Fibroblast of upper back skin (primary cell): ENCODE measurements at regions not wholly inside any gene's neighbourhood (a gene's known extent, or its start where the extent isn't known, plus 50 kb on each side); places are given as distances from the start of the nearest gene placed in this dataset.

ENCODE experiments used
- DNase-seq: peaks from one replicate; pipeline ENCODE4 v3.0.0-alpha.2; 2013

DNA sequence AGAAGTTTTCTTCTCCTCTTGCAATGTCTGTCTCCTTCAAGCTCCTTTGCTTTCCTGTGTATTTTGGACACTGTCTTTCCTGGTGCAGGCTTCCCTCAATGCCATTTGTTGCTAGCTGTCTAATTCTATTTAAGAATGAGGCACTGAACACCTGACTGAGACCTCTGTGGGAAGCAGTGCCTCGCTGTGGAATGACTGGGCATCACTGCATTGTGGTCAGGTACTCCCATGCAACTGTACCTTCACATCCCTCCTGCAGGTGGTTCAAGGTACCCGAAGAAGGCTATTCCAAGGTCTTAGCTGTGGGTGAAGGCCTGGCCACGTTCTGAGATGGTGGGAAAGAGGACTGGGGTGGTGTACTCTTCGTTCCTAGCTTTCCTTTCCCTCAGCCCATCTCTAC lies 152.8 kb upstream of the CTAGE1 start:
- DNase-seq = no peak

DNA sequence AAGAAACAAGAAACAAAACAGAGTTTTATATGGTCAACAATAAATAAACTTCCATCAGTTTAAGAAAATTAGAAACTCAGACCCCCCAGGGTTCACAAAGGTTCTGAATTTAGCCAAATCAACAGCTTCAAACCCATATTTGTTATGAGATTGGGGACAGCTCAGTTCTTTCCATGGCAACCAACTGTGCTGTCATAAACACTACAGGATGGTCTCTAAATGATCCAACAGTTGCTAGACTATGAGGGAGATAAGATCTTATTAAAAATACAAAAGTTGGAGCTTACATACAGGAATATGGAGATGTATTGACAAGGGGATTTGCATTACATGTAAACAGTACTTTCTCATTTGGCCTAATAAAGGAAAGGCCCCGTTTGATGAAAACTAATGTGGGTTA lies 154.6 kb upstream of the CTAGE1 start:
- DNase-seq = no peak

DNA sequence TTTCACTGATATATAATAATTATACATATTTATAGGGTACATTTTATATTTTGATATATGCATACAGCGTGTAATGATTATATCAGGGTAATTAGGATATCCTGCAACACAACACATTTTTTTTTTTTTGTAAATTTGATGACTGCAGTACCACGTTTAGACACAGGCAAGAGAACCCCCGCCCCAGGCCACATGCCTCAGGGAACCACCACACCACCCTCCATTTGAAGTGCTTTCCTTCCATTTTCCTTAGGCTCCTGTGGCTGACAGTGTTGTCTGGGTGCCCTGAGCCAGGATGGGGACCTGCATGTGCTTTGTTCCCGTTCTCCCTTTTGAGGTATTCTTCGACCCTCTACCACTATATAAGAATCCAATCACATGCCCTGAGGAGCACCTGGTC lies 161.6 kb upstream of the CTAGE1 start:
- no peak for DNase-seq

DNA sequence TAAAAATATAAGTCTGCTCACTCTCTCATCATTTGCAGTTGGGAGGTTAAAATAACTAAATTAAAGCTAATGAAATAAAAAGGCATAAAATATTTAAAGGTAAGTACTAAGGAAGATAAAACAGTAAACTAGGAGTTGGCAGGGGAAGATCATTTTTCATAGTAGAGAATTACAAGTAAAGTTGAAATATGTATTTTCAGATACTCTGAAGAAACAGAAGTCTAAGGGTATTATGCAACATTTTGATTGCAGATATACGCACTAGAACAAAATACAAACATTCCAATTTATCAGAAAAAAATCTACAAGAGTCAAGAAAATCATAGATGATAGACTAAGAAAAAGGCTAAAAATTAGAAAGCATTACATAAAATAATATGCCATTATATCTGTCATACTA lies 167.6 kb upstream of the CTAGE1 start:
- no peak for DNase-seq

DNA sequence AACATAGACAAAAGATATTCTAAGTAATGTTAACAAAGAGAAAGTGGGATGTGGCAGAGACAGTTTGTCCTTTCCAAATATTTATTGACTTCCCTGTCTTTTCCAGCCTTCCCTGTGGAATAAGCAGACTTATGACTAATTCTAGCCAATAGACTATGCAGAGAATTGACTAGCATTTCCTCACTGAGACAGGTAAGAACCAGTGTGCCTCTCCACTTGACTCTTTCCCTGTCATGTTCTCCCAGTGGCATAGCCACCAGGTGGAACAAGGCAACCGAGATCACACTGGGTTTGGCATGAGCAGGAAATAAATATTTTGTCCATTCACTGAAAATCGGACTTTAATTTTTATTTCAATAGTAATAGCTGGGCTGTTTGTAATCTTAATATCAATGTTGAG lies 168.1 kb upstream of the CTAGE1 start:
- DNase-seq = no peak

DNA sequence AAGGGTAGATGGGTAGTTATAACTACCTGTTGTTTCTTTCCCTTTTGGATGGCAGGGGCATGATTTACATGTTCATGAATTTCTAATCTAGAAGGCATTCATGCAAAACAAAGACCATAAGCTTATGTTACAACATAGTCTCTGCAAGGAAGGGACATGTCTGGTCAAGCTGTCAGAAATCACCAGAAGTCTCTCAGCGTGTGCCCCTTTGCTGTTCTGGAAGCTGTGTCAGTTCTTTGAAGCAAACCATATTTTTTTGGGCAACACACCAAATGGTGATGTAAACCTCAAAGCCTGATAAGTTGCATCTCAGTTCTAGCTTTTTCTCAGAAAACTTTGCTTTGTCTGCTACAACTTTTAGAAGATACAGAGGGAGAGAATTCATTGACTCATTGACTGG lies 173.5 kb upstream of the CTAGE1 start:
- DNase-seq = peak; percentile 31

DNA sequence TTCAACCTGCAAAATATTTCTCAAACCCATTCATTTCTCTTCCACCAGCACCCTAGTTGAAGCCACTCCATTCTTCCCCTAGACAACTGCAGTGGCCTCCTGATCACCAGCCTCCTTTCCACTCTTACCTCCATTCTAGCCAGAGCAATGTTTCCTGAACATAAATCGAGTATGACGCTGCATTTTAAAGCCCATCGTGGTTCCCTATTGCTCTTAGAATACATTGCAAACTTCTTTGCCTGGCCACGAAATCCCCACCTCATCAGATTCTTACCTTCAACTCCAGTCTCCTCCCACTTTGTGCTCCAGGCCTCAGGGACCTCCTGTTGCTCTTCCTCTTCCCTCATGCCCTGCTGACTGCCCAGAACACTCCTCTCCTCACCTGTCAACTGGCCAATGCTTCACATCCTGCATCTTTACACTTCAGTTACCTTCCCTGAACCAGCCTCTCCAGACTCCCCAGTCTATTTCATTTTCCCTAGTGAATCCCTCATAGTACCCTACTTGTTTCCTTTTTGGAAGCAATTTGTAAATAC lies 176.5 kb upstream of the CTAGE1 start:
- DNase-seq = no peak

DNA sequence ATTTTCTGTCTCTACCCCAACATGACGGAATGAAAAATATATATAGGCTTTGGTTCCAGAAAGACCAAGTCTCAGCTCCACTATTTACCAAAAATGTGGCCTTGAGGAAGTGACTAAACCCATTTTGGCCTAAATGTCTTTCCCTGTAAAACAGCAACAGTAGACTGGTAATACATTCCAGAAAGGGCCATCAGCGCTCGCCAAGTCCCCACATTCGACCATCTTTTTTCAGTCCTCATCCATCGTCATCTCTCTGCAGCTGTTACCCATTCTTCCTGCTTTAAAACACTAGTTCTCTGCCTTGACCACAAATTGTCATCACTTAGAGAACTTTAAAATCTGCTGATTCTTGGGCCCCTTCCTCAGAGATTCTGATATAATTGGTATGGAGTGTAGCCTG lies 183.8 kb upstream of the CTAGE1 start:
- peak; percentile 41 for DNase-seq

DNA sequence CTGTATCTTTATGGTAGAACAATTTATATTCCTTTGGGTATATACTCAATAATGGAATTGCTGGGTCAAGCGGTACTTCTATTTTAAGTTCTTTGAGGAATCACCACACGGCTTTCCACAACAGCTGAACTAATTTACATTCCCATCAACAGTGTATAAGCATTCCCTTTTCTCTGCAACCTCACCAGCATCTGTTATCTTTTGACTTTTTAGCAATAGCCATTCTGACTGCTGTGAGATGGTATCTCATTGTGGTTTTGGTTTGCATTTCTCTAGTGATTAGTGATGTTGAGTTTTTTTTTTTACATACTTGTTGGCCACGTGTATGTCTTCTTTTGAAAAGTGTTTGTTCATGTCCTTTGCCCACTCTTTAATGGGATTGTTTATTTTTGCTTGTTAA lies 184.7 kb upstream of the CTAGE1 start:
- peak; percentile 44 for DNase-seq

DNA sequence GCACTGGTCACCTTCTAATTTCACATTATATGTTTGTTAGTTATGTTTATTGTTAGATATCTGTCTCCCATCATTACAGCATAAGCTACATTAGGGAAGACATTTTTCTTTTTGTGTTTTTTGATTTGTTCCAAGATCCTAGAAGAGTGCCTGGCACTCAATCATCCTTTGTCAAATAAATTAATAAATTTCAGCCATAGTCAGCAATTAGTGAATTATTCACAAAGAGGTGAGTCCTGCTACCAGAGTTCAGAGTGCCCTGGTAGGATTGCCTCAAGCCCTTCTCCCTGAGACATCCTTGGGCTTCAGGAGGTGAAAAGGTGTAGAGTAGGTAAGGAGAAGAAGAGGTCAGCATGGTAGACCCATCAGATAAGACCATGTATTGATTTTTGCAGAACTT lies 186.2 kb upstream of the CTAGE1 start:
- no peak for DNase-seq

DNA sequence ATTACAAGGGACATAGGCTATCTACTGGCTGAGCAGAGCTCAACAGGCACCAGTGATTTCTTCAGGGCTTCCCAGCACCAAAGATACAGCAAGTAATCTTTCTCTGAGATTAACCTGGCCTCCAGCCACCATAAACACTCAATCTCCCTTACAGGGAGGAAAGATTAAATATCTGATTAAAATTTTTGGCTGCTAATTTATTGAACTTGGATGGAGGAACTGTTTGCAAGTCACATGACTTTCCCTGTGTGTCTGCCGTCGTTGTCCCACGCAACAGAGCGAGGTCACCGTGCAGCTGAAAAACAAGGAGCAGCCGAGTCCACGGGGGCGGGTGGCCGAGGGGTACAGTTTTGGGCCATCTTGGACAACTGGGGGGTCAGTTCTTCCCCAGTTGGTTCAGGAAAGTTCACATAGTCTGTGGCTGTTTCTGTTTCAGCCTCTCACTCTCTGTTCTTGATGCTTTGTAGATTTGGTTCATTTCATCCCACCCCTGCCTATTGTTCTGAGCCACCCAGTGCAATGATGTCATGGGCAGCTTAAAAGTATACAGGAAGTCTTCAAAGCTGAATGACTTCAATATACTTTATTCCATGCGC lies 186.8 kb upstream of the CTAGE1 start:
- no peak for DNase-seq

DNA sequence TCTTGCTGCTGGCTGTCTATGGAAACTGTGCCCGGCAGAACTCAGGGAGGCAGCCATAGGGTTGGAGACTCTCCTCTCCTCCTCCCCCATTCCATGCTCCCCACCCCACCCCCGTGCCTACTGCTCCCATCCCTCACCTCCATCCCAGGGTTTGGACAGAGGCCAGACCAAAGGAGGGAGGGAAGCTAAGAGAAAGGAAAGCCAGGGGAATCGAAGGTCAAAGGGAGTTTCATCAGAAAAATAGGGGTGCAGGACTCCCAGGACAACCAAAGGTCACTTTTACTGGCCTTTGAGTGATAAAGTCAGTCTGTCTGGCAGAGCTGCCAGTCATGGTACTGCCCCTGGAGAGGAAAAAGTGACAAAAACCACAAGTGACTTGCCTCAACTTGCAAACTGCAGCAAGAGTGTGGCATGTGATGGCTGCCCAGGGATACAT lies 187.3 kb upstream of the CTAGE1 start:
- DNase-seq = no peak

DNA sequence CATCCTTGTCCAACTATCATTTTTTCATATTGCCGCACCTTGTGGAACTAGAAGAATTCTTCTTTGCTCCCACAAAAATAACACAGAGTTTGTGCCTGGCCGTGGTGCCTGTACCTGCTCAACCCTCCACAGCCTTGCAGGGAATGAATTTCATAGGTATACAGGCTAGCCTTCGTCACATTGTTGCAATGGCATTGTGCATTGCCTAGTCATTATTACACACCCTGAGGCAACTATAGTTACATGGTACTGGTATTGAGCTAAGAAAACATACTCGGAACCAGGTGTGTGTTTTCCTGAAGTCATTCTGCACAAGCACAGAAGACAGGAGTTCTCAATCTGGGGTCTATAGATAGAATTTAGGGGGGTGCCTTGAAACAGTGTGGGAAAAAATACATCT lies 188.0 kb upstream of the CTAGE1 start:
- DNase-seq = no peak

DNA sequence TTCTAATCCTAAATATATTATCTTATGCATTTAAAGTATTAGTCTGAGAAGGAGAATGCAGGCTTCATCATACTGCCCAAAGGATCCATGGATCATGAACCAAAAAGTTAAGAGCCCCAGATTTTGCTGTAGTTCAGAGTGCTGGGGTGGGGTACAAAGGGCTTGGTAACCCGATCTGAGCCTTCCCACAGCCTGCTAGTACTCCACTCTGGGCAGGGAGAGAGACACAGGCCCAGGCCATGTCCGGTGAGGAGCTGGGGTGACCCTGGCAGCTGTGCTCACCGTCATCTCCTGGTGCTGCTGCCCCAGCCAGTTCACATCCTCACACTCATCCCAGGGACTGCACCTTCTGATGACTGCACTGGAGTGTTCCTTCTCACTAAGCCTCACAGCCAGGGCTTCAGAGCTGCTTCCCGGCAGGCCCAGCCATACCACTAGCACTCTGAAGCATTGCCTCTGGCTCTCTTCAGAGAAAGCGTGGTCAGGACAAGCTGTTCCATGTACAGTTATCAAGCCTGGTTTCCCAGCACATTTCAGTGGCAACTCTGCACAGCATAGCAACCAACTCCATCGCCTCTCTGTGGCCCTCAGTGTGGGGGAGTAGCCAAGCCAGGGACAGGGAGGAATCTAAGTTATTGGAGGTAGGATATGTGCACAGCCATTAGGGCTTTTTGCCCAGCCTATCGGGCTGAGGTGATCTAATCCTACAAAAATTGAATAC lies 189.0 kb upstream of the CTAGE1 start:
- peak; percentile 70 for DNase-seq

DNA sequence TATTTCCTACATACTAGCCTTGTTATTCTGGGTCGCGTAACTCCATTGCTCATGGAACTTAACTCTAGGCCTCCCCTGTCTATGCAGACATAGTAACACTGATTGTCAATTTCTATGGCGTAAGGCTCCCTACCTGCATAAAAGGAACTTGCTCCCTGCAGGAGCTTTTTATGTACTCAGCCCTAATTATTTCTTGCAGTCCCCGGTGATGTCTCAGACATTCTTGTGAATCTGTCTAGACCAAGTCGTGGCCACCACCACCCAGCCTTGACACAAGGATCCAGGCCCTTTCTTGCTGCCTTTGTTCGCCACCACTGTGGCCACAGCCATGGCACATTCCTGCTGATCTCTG lies 189.5 kb upstream of the CTAGE1 start:
- DNase-seq = no peak

DNA sequence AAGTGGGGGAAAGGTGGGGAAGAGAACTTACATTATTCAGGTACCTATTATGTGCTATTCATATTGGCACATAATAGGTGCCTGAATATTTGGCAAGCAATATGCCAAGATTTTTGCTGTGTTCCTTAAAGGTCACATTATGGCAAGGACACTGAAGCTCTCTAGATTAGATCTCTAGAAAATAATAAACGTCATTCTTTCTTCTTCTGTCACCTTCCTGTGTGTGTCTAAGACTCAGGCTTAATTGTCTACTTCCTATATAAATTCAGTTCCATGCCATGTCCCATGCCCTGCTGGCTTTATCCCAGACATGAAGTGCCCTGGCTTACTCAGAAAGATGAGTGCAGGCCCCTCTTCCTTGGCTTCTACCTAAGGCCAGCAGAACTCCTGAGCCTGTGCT lies 191.1 kb upstream of the CTAGE1 start:
- DNase-seq = no peak

DNA sequence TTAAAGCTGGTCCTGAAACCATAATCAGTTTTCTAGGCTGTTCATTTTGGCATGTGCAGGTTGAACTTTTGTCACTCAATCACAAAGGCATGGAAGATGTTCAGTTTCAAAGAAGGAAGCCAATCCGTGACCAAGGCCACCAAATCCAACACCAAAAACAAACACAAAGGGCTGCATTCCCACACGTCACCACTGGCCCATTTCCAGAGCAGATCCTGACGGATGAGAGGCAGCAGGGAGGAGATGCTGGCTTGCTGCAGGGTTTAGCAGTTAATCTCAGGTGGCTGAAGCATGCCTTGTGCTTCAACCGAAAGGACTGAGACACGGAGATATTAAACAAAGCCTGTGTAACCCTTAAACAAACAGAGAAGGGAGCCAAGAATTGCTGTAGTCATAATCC lies 191.9 kb upstream of the CTAGE1 start:
- DNase-seq = no peak

DNA sequence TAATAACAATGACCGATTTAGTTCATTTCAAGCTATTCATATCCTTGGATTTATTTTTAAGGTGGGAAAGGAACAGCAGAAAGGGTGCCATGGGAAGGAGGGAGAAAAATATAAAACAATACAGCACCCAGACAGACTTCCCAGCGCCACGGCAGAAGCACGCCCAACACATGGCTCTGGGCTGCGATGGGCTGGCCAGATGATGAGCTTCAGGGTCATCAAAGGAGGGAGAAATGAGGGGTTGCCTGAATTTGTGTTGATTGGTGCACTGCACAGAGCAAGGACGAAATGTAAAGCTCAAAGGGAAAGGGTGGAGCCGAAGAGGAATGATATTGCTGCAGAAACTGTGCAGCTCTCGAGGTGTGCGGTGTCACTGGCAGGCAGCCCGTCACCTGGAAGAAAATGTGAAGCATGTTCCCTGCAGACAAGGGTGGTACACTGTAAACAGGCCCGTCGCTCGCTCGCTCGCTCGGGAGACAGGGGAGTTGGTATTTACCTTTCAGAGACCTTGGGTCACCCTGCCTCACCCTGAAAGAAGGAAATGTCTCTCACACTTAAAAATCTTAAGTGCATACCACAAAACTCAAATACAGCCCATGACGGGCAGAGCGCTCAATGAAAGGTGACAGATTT lies 195.5 kb upstream of the CTAGE1 start:
- no peak for DNase-seq

DNA sequence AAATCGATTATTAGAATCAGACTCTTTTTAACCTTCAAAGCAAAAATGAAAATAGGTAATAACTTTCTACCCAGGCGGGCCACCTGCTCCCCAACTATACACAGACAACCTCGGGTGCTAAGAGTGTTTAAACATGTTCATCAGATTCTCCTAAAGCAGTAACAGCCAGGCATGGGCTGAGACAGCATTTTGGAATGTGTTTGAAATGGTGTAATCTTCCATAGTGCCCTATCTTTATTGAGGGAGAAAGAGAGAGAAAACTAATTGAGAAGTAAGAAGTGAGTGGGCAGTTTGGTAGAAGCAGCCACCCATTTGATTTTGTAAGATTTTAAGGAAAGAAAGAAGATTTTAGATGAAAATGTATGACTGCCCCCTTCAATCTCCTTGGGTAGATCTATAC lies 196.1 kb upstream of the CTAGE1 start:
- DNase-seq = peak; percentile 17

DNA sequence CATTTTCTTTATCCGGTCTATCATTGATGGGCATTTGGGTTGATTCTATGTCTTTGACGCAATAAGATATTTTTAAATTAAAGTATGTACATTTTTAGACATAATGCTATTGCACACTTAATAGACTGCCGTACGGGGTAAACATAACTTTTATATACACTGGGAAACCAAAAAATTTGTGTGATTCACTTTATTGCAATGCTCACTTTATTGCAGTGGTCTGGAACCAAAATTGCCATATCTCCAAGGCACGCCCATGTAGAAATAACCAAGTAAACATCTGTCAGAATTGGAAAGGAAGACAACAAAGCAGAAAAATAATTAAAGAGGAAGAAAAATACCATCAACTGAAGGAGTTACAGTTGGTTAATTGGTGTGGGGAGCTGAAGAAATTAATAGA lies 205.8 kb upstream of the CTAGE1 start:
- no peak for DNase-seq

DNA sequence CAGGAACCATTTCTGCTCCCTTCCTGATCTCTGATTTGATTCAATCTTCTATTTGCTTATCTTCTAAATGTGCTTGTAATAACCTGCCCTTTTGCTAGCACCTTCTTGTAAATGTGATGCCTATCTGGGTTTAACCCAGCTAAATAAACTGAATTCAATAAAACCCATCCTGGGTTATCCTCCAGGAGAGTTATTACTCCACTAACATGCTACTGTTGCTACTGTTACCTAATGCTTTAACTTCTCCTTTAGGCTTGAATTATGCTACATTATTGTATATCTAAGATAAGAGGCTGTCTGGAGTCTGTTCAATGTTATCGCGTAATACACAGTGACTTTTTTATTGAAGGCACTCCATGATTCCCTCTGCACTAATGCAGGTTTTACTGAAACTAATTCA lies 206.5 kb upstream of the CTAGE1 start:
- no peak for DNase-seq

DNA sequence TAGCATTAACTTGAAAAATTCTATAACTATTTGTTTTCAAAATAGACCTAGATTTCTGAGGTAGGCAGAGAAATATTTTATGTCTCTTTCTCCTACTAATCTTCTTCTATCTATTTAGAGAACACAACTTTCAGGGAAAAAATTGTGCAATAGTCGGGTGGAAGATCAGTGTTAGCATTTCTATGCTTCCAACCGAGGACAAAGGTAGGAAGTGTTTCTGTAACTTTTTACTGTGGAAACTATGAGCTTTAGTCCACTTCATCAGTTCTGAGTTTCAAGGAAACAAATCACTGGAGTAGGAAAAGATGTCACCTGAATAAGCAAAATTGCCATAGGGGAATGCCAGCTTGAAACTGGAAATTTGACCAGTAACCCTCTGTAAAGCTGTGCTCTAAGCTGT lies 207.7 kb upstream of the CTAGE1 start:
- DNase-seq = no peak

DNA sequence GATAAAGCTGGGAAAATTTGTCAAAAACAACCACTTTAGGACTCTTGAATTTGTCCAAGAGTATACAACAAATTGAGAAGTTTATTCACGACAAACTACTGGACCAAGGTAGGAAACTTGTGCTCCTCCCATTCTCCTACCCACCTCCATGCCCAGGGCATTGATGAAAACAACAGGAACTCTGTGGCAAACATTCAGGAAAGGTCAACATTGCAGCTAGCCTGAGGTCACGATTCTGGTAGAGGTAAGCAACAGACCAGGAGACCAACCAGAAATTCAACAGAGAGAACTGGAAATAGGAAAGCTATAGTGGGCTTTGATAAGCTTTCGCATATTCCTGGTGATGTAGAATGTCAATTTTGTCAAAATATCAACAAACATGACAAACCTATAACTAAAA lies 209.1 kb upstream of the CTAGE1 start:
- no peak for DNase-seq

DNA sequence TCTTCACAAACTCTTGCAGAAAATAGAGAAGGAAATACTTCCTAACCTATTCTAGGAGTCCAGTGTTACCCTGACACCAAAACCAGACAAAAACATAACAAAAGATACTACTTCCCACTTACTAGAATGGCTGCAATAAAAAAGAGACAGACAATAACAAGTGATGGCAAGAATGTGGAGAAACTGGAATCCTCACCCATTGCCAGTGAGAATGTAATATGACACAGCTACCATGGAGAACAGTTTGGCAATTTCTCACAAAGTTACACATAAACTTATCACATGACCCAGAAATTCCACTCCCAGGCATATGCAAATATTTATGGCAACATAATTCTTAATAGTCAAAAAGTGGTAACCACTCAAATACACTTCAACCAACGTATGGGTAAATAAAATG lies 209.8 kb upstream of the CTAGE1 start:
- DNase-seq = no peak
